ENCODE measurements at regions not wholly inside any gene's neighbourhood (a gene's known extent, or its start where the extent isn't known, plus 50 kb on each side); places are given as distances from the start of the nearest gene placed in this dataset.

- Histone ChIP-seq H3K27me3 (ENCODE audit: control insufficient read depth, insufficient read depth, low read length) (no peaks in the 10 kb centered on the region), H3K4me3 (ENCODE audit: low read depth, low read length) (no peak overlapping the region), H3K36me3 (ENCODE audit: control insufficient read depth, insufficient read depth, low read length) (no peaks in the 10 kb centered on the region)
- no peak for TF ChIP-seq CTCF (IDR thresholded peaks at IDR 0.05; ENCODE audit: insufficient read depth, low read length, poor library complexity, severe bottlenecking)
- DNase-seq (ENCODE audit: low read depth), result no peak
Measured at GRCh38 chr13:70792121-70792520, 683.9 kb upstream of the KLHL1 start.

DNA sequence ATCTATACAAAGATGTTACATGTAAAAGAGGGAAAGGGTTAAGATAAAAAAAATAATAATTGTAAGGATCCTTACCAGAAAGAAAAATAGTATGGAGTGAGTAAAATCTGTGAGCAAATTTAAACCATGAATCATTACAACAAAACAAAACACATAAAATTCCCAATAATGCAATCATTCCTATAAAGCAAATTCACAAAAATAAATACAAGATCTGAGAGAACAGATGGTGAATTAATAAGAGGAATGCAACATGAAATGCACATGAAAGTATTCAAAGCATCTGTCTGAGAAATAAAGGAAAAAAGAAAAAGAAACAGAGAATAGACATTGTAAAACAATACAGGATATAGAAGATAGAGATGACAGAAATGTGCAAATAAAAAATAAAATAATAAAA is 681.5 kb upstream of the KLHL1 start:
- Histone ChIP-seq H3K4me3 (ENCODE audit: low read depth, low read length) (no peak overlapping the region), H3K27me3 (ENCODE audit: control insufficient read depth, insufficient read depth, low read length) (no peaks in the 10 kb centered on the region), H3K36me3 (ENCODE audit: control insufficient read depth, insufficient read depth, low read length) (no peaks in the 10 kb centered on the region)
- TF ChIP-seq CTCF (IDR thresholded peaks at IDR 0.05; ENCODE audit: insufficient read depth, low read length, poor library complexity, severe bottlenecking), result no peak
- DNase-seq (ENCODE audit: low read depth), result no peak

DNA sequence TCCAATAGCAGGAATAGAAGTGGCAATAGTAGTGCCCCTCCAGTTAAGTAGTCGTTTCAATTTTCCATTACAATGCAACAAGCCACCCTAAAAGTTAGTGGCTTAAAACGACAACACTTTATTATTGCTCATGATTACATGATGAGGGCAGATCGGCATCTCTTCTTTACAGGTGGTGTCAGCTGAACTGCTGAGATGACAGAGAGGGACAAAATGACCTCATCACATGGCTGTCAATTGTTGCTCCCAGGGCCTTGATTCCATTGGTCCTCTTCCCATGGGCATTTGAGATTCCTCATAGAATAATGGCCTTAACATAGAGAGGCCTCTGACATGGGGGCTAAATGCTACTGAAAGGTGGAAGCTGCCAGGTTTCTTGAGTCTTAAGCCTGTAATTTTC is 679.8 kb upstream of the KLHL1 start:
- DNase-seq (ENCODE audit: low read depth), result no peak
- H3K4me3 ChIP-seq (ENCODE audit: low read depth, low read length), result no peak overlapping the region
- no peaks in the 10 kb centered on the region for H3K27me3 ChIP-seq (ENCODE audit: control insufficient read depth, insufficient read depth, low read length)
- H3K36me3 ChIP-seq (ENCODE audit: control insufficient read depth, insufficient read depth, low read length), result no peaks in the 10 kb centered on the region
- TF ChIP-seq CTCF (IDR thresholded peaks at IDR 0.05; ENCODE audit: insufficient read depth, low read length, poor library complexity, severe bottlenecking), result no peak

GRCh38 chr13:70784207-70784989 is 676.1 kb upstream of the KLHL1 start:
- no peaks in the 10 kb centered on the region for H3K36me3 ChIP-seq (ENCODE audit: control insufficient read depth, insufficient read depth, low read length)
- no peak for TF ChIP-seq CTCF (IDR thresholded peaks at IDR 0.05; ENCODE audit: insufficient read depth, low read length, poor library complexity, severe bottlenecking)
- no peak overlapping the region for H3K4me3 ChIP-seq (ENCODE audit: low read depth, low read length)
- no peaks in the 10 kb centered on the region for H3K27me3 ChIP-seq (ENCODE audit: control insufficient read depth, insufficient read depth, low read length)
- DNase-seq (ENCODE audit: low read depth), result no peak

DNA sequence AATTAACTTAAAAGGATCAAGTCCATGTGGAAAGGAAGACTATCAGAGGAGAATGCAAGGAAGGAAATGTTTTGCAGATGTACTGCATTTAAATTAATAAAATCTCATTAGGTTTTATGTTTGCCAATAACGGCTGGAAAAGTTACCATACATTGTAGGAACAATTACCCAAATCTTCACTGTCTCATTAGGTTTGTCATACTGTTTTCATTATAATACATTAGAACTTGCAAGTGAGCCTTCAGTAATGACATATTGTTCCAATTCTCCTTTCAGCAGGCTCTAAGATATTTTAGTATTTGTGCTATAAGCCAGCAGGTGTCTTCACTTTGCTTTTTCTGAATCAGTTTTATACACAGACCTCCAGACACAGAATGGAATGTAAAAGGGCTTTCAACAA is 661.6 kb upstream of the KLHL1 start:
- no peak for TF ChIP-seq CTCF (IDR thresholded peaks at IDR 0.05; ENCODE audit: insufficient read depth, low read length, poor library complexity, severe bottlenecking)
- no peak for DNase-seq (ENCODE audit: low read depth)
- H3K4me3 ChIP-seq (ENCODE audit: low read depth, low read length), result no peak overlapping the region
- H3K27me3 ChIP-seq (ENCODE audit: control insufficient read depth, insufficient read depth, low read length), result no peaks in the 10 kb centered on the region
- no peaks in the 10 kb centered on the region for H3K36me3 ChIP-seq (ENCODE audit: control insufficient read depth, insufficient read depth, low read length)

DNA sequence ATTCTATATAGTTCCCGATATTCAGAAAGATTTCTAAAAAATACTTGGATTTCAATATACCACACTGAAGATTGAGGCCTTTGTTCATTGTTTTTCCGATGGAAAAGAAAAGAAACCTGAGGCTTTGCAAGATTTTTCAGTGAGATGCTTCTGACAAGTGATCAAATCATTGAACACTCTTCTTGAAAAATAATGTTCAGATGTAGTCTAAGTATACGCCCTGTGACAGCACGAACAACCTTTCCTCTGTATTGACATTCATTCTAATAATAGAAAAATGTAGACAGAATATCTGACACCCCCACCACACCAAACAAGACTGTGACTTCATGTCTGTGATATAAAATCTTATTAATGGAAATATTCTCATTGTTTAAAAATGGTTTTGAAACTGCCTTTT is 650.7 kb upstream of the KLHL1 start:
- no peaks in the 10 kb centered on the region for H3K27me3 ChIP-seq (ENCODE audit: control insufficient read depth, insufficient read depth, low read length)
- no peak for DNase-seq (ENCODE audit: low read depth)
- no peak for TF ChIP-seq CTCF (IDR thresholded peaks at IDR 0.05; ENCODE audit: insufficient read depth, low read length, poor library complexity, severe bottlenecking)
- no peaks in the 10 kb centered on the region for H3K36me3 ChIP-seq (ENCODE audit: control insufficient read depth, insufficient read depth, low read length)
- no peak overlapping the region for H3K4me3 ChIP-seq (ENCODE audit: low read depth, low read length)

All from kidney epithelial cell (primary cell).